Activated B cell treated with CpG ODN at 0.5 μM for 24 hours (primary cell): ENCODE measurements at regions not wholly inside any gene's neighbourhood (a gene's known extent, or its start where the extent isn't known, plus 50 kb on each side); places are given as distances from the start of the nearest gene placed in this dataset.

Source experiments
- ATAC-seq: fragments of 200-7000 bp; cut with Tn5 transposase; one replicate; pipeline ENCODE4 v1.10.0; 2021; ENCODE audit warnings: low read depth, mild to moderate bottlenecking, moderate library complexity
- CTCF ChIA-PET: fragments of 350-600 bp; sonication (Branson Sonifier 250); formaldehyde crosslinking; loops from one replicate; lab custom pipeline; 2021; ENCODE audit warnings: antibody characterized with exemption; lab: Charles Lee
- POLR2A ChIA-PET: fragments of 350-600 bp; sonication (Branson Sonifier 250); formaldehyde crosslinking; loops from one replicate; lab custom pipeline; 2021; ENCODE audit warnings: antibody characterized with exemption; lab: Charles Lee
- DNase-seq: peaks from one replicate; pipeline ENCODE4 v3.0.0; 2022
- H3K27ac Mint-ChIP-seq: one replicate; pipeline ENCODE4 v1.8.0; 2020; ENCODE audit warnings: mixed read lengths
- H3K27me3 Mint-ChIP-seq: one replicate; pipeline ENCODE4 v1.8.0; 2021; ENCODE audit warnings: mixed read lengths
- H3K36me3 Mint-ChIP-seq: one replicate; pipeline ENCODE4 v1.8.0; 2021; ENCODE audit warnings: low read depth, mixed read lengths
- H3K4me1 Mint-ChIP-seq: one replicate; pipeline ENCODE4 v1.8.0; 2021; ENCODE audit warnings: mixed read lengths
- H3K4me3 Mint-ChIP-seq: one replicate; pipeline ENCODE4 v1.8.0; 2020; ENCODE audit warnings: mild to moderate bottlenecking, mixed read lengths
- H3K9me3 Mint-ChIP-seq: one replicate; pipeline ENCODE4 v1.8.0; 2020; ENCODE audit warnings: mixed read lengths
- intact Hi-C: fragments of 100-400 bp; cut with micrococcal nuclease; formaldehyde crosslinking; loops from one replicate; pipeline ENCODE4 v1.15.1; 2024
- TF ChIP-seq, protein P1 (sequence below): fragments of 200-600 bp; IDR thresholded peaks from one replicate; pipeline ENCODE4 v1.8.0; 2022; ENCODE audit warnings: antibody characterized with exemption, mild to moderate bottlenecking

- POLR2A ChIA-PET = no interaction called here
- intact Hi-C loops = no loop called here
- H3K9me3 Mint-ChIP-seq = no peaks in the 10 kb centered on the region
- CTCF ChIA-PET = no interaction called here
- H3K4me3 Mint-ChIP-seq = no peak overlapping the region
- TF ChIP-seq, protein P1, sequence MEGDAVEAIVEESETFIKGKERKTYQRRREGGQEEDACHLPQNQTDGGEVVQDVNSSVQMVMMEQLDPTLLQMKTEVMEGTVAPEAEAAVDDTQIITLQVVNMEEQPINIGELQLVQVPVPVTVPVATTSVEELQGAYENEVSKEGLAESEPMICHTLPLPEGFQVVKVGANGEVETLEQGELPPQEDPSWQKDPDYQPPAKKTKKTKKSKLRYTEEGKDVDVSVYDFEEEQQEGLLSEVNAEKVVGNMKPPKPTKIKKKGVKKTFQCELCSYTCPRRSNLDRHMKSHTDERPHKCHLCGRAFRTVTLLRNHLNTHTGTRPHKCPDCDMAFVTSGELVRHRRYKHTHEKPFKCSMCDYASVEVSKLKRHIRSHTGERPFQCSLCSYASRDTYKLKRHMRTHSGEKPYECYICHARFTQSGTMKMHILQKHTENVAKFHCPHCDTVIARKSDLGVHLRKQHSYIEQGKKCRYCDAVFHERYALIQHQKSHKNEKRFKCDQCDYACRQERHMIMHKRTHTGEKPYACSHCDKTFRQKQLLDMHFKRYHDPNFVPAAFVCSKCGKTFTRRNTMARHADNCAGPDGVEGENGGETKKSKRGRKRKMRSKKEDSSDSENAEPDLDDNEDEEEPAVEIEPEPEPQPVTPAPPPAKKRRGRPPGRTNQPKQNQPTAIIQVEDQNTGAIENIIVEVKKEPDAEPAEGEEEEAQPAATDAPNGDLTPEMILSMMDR = no peak
- peaks cover 4% of the 10 kb centered on the region for H3K27me3 Mint-ChIP-seq
- ATAC-seq (no peak), DNase-seq (no peak)
- no peaks in the 10 kb centered on the region for H3K36me3 Mint-ChIP-seq
- H3K4me1 Mint-ChIP-seq = no peaks in the 10 kb centered on the region
- H3K27ac Mint-ChIP-seq = no peak overlapping the region
Measured at GRCh38 chr4:24372881-24373280, 211.5 kb downstream of the DHX15 start.

DNA sequence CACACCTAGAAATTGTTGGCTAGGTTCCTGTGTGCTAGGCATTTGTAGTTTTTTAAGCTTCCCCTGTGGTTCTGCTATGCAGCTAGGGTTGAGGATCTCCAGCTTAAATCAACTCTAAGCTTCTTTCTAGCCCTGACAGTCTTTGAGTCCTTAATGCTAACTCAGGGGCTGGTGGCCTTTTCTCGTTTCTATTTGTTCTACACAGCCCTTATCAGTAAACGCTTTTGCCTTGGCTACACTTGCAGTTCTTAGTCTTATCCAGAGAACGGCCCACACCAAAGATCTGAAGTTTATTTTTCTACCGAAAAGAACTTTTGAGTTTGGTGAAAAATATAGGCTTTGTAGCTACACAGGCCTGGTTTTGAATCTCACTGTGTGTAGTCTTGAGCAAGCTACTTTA lies 212.0 kb downstream of the DHX15 start:
- POLR2A ChIA-PET = no interaction called here
- H3K9me3 Mint-ChIP-seq = no peaks in the 10 kb centered on the region
- DNase-seq (no peak), ATAC-seq (no peak)
- intact Hi-C loops = no loop called here
- no peak overlapping the region for H3K27ac Mint-ChIP-seq
- no peak overlapping the region for H3K4me3 Mint-ChIP-seq
- no peaks in the 10 kb centered on the region for H3K4me1 Mint-ChIP-seq
- no peaks in the 10 kb centered on the region for H3K36me3 Mint-ChIP-seq
- CTCF ChIA-PET = no interaction called here
- TF ChIP-seq, protein P1 = no peak
- H3K27me3 Mint-ChIP-seq = peaks cover 4% of the 10 kb centered on the region

- no peak for ATAC-seq
- DNase-seq = no peak
- POLR2A ChIA-PET = no interaction called here
- peaks cover 4% of the 10 kb centered on the region for H3K27me3 Mint-ChIP-seq
- CTCF ChIA-PET = no interaction called here
- H3K9me3 Mint-ChIP-seq = no peaks in the 10 kb centered on the region
- H3K27ac Mint-ChIP-seq = no peak overlapping the region
- intact Hi-C loops = no loop called here
- no peaks in the 10 kb centered on the region for H3K4me1 Mint-ChIP-seq
- H3K4me3 Mint-ChIP-seq = no peak overlapping the region
- no peaks in the 10 kb centered on the region for H3K36me3 Mint-ChIP-seq
- TF ChIP-seq, protein P1 = no peak
Measured at GRCh38 chr4:24370421-24370820, 213.9 kb downstream of the DHX15 start.

- no peaks in the 10 kb centered on the region for H3K4me1 Mint-ChIP-seq
- POLR2A ChIA-PET = no interaction called here
- TF ChIP-seq, protein P1 = no peak
- no peak for ATAC-seq
- H3K9me3 Mint-ChIP-seq = no peaks in the 10 kb centered on the region
- intact Hi-C loops = no loop called here
- DNase-seq = no peak
- H3K4me3 Mint-ChIP-seq = no peak overlapping the region
- CTCF ChIA-PET = no interaction called here
- no peaks in the 10 kb centered on the region for H3K36me3 Mint-ChIP-seq
- H3K27ac Mint-ChIP-seq = no peak overlapping the region
- peaks cover 4% of the 10 kb centered on the region for H3K27me3 Mint-ChIP-seq
Measured at GRCh38 chr4:24369507-24370029, 214.8 kb downstream of the DHX15 start.

GRCh38 chr4:24368801-24369200 lies 215.6 kb downstream of the DHX15 start:
- POLR2A ChIA-PET = no interaction called here

More at GRCh38 chr4:24368801-24369200, 215.6 kb downstream of the DHX15 start:
- peaks cover 2% of the 10 kb centered on the region for H3K27me3 Mint-ChIP-seq
- intact Hi-C loops = no loop called here
- ATAC-seq = no peak
- DNase-seq = no peak
- H3K27ac Mint-ChIP-seq = no peak overlapping the region
- H3K36me3 Mint-ChIP-seq = no peaks in the 10 kb centered on the region
- H3K4me1 Mint-ChIP-seq = no peaks in the 10 kb centered on the region
- TF ChIP-seq, protein P1 = no peak
- CTCF ChIA-PET = no interaction called here
- H3K4me3 Mint-ChIP-seq = no peak overlapping the region
- no peaks in the 10 kb centered on the region for H3K9me3 Mint-ChIP-seq
